ENCODE measurements at regions not wholly inside any gene's neighbourhood (a gene's known extent, or its start where the extent isn't known, plus 50 kb on each side); places are given as distances from the start of the nearest gene placed in this dataset.

DNA sequence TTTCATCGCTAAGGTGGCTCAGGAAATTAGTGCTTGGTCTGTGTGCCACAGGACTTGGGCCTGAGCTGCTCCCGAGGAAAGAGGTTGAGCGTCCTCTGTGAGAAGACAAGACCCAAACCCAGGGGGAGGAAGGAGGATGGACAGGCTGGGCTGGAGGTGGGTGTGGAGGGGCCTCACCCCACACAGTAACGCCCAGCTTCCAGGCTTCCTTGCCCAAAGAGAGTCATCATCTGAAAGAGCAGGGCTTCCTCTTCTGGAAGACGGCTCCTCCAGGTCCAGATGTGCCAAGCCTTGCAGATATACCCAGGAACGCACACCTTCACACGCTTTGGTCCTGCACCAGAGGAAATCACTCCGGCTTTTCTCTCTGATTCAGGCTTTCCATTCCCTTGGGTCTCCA, 127.8 kb upstream of the MGMT start:
- Mint-ChIP-seq H3K4me3 (no peak overlapping the region), H3K27me3 (peaks cover 15% of the 10 kb centered on the region), H3K4me1 (no peaks in the 10 kb centered on the region), H3K36me3 (no peaks in the 10 kb centered on the region), H3K9me3 (no peaks in the 10 kb centered on the region), H3K27ac (no peak overlapping the region)
- CTCF ChIA-PET: no interaction called here
- DNase-seq: no peak

DNA sequence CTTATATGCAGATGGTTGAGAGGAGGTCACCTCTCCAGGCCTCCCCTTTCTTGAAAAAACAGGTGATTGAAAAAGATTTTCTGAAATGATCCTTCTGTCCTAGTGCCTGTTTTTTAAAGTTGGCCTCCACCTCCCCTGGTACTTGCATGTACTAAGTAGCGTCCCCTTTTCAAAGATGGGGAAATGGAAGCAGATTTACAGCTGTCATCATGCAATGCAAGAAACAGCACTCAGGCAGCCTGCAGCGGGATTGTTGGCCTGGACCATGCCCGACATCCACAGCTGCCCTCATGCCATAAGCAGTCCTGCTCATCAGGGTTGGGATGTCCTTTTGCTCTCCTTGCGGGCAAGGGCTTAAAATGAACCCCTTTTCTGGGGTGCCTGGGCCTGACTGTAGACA, 127.2 kb upstream of the MGMT start:
- Mint-ChIP-seq H3K4me1 (no peaks in the 10 kb centered on the region), H3K27me3 (peaks cover 12% of the 10 kb centered on the region), H3K27ac (no peak overlapping the region), H3K4me3 (no peak overlapping the region), H3K9me3 (no peaks in the 10 kb centered on the region), H3K36me3 (no peaks in the 10 kb centered on the region)
- CTCF ChIA-PET: no interaction called here
- no peak for DNase-seq

DNA sequence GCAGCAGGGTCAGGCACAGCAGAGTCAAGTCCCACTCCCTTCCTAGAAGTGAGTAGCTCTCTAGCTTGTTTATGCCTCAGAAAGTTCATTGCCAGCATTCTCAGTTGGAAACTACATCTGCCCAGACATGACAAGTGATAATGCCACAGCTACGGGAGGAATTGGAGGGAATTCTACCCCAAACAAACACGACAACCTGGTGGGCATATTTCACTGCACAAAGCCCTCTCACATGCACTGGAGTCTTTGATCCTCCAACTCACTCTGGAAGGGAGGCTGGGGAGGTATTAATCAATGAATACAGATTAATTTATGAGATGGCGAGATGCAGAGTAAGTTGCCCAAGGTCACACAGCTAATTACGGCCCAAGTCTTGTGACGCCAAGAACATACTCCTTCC, 126.0 kb upstream of the MGMT start:
- no peaks in the 10 kb centered on the region for H3K36me3 Mint-ChIP-seq
- no peak overlapping the region for H3K27ac Mint-ChIP-seq
- H3K9me3 Mint-ChIP-seq: no peaks in the 10 kb centered on the region
- no peak overlapping the region for H3K4me3 Mint-ChIP-seq
- H3K4me1 Mint-ChIP-seq: no peaks in the 10 kb centered on the region
- no peak for DNase-seq
- CTCF ChIA-PET: no interaction called here
- peaks cover 7% of the 10 kb centered on the region for H3K27me3 Mint-ChIP-seq

DNA sequence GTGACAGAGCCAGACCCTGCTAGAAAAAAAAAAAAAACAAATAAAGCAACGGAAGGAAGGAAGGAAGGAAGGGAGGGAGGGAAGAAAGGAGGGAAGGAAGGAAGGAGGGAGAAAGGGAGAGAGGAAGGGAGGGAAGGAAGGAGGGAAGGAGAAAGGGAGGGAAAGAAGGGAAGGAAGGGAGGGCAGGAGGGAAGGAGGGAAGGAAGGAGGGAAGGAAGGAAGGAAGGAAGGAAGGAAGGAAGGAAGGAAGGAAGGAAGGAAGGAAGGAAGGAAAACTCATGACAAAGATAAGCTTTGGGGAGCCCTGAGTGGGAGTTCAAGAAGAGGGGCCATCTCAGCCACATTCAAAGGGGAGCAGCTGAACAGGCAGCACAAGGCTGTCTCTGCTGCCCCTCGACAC, 124.7 kb upstream of the MGMT start:
- Mint-ChIP-seq H3K27me3 (peaks cover 5% of the 10 kb centered on the region), H3K4me1 (no peaks in the 10 kb centered on the region), H3K4me3 (no peak overlapping the region), H3K27ac (no peak overlapping the region), H3K36me3 (no peaks in the 10 kb centered on the region), H3K9me3 (no peaks in the 10 kb centered on the region)
- CTCF ChIA-PET: no interaction called here
- DNase-seq: no peak

DNA sequence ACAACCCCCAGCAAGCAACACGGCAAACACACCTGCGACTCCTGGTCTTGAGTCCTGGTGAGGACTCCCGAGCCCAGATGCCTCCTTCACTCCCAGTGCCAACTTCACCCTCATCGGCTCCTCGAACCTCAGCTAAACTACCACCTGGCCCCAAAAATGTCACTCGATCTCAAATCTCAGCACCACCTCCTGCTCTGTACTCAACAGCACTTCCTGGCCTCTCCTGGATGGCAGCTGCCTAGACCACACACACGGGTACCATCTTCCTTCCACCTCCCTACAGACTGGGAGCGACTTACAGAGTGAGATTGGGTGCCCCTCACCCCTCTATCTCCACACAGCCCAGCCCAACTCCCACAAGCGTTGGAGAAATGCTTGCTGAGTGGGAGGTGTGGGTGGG, 123.9 kb upstream of the MGMT start:
- Mint-ChIP-seq H3K27ac (no peak overlapping the region), H3K27me3 (peaks cover 4% of the 10 kb centered on the region), H3K36me3 (no peaks in the 10 kb centered on the region), H3K9me3 (no peaks in the 10 kb centered on the region), H3K4me1 (no peaks in the 10 kb centered on the region), H3K4me3 (no peak overlapping the region)
- no peak for DNase-seq
- CTCF ChIA-PET: no interaction called here

DNA sequence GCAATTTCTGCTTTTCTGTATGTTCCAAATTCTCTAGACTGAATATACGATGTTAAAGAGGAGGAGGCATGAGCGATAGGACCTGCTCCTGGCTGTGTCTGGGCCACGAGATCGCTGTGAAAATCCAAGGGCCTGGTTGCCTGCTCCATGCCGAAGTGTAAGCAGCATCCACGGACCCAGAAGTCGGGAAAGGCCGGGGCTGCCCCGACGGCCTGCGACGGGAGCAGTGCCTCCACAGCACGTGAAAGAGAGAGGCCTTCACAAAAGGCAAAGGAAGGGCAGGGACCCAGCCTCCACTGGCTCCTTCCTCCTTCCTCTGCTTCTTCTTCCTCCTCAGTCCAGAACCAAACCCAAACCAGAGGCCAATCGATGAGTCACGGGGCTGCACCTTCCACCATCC, 122.9 kb upstream of the MGMT start:
- H3K36me3 Mint-ChIP-seq: no peaks in the 10 kb centered on the region
- H3K27me3 Mint-ChIP-seq: peaks cover 4% of the 10 kb centered on the region
- no peaks in the 10 kb centered on the region for H3K4me1 Mint-ChIP-seq
- no peaks in the 10 kb centered on the region for H3K9me3 Mint-ChIP-seq
- CTCF ChIA-PET: no interaction called here
- DNase-seq: no peak
- no peak overlapping the region for H3K4me3 Mint-ChIP-seq
- H3K27ac Mint-ChIP-seq: no peak overlapping the region

DNA sequence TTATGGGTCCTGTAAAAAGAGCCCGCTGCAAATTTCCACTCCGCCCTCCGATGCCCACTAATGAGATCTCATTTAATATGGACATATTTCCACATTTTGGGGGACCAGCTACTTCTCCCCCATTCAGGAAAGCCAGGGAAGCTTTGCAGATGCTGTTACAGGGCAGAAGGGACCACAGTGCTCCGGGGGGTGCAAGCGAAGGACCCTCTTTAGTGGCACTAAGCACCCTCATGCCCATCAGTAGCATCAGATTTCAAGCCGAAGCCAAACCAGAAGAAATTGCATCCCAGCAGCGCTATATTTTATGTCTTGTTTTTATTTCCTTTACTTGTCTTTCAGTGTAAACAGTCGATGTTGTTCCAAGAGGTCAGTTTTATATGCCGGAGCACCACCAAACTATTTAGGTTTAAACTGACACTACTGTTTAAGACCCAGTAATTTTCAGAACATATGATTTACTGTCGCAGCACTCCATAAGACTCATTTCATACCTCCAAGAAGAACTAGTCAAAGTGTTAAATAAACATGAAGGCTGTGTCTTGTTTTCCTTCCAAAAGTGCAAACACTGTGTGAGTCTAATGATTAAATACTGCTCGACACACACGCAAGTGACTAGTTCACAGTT, 122.2 kb upstream of the MGMT start:
- no peak for DNase-seq
- CTCF ChIA-PET: no interaction called here
- H3K4me3 Mint-ChIP-seq: no peak overlapping the region
- peaks cover 4% of the 10 kb centered on the region for H3K27me3 Mint-ChIP-seq
- no peaks in the 10 kb centered on the region for H3K36me3 Mint-ChIP-seq
- H3K4me1 Mint-ChIP-seq: no peaks in the 10 kb centered on the region
- no peaks in the 10 kb centered on the region for H3K9me3 Mint-ChIP-seq
- no peak overlapping the region for H3K27ac Mint-ChIP-seq

DNA sequence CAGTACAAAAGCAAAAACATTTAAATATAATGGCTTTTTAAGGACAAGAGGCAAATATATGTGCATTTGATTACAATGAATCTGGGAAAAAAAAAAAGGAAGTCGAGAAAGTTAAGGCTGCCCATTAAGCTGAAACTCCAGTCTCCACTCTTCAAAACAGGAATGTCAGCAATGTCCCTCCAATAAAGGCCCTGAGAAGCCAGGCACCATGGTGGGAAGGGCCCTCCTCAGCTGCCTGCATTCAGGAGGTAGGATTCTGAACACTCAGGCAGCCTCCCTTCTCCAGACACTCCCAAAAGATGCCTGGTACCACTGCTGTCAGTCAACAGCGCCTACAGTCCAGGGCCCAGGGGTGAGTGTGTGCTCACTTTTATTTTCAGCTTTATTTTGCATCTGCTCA, 121.3 kb upstream of the MGMT start:
- H3K4me1 Mint-ChIP-seq: no peaks in the 10 kb centered on the region
- CTCF ChIA-PET: no interaction called here
- no peaks in the 10 kb centered on the region for H3K9me3 Mint-ChIP-seq
- DNase-seq: no peak
- H3K27me3 Mint-ChIP-seq: peaks cover 4% of the 10 kb centered on the region
- H3K36me3 Mint-ChIP-seq: no peaks in the 10 kb centered on the region
- H3K4me3 Mint-ChIP-seq: no peak overlapping the region
- no peak overlapping the region for H3K27ac Mint-ChIP-seq

DNA sequence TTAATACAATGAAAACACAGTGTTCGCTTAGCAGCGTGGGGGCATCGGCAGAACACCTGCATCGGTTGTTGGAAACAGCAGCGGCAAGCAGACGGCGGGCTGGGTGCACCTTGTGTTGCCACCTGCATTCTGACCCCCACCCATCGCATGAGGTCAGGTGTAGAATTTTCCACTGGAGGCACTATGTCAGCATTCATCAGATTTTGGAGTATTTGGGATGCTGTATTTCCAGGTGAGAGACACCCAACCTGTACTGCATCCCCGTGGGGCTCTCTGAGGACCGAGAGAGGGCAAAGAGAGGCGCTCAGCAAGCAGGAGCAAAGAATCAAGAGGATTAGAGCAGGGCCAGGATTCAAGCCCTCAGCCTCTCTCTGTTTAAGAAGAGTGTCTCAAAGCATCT, 116.4 kb upstream of the MGMT start:
- no peaks in the 10 kb centered on the region for H3K9me3 Mint-ChIP-seq
- H3K4me1 Mint-ChIP-seq: no peaks in the 10 kb centered on the region
- H3K36me3 Mint-ChIP-seq: no peaks in the 10 kb centered on the region
- peaks cover 4% of the 10 kb centered on the region for H3K27me3 Mint-ChIP-seq
- DNase-seq: no peak
- H3K4me3 Mint-ChIP-seq: no peak overlapping the region
- CTCF ChIA-PET: no interaction called here
- no peak overlapping the region for H3K27ac Mint-ChIP-seq

DNA sequence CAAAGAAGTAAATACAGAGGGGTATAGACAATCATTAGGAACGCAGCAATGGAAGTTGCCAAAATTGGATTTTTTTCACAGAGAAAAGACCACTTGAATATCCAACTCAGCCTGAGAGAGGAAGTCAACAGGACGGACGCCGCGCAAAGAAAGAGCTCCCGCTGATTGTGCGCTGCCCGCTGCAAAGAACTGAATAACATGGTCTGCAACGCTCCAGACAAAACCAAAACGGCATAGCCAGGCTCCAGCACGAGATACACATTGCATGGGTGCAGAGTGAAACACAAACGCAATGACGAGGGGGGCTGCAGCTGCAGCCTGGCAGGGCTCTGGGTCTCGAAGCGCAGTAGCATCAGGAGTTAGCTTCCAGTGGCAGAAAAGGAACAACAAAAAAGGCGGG, 113.9 kb upstream of the MGMT start:
- H3K27ac Mint-ChIP-seq: no peak overlapping the region
- H3K4me3 Mint-ChIP-seq: no peak overlapping the region
- CTCF ChIA-PET: no interaction called here
- H3K36me3 Mint-ChIP-seq: no peaks in the 10 kb centered on the region
- peaks cover 8% of the 10 kb centered on the region for H3K27me3 Mint-ChIP-seq
- no peak for DNase-seq
- H3K4me1 Mint-ChIP-seq: no peaks in the 10 kb centered on the region
- H3K9me3 Mint-ChIP-seq: no peaks in the 10 kb centered on the region

DNA sequence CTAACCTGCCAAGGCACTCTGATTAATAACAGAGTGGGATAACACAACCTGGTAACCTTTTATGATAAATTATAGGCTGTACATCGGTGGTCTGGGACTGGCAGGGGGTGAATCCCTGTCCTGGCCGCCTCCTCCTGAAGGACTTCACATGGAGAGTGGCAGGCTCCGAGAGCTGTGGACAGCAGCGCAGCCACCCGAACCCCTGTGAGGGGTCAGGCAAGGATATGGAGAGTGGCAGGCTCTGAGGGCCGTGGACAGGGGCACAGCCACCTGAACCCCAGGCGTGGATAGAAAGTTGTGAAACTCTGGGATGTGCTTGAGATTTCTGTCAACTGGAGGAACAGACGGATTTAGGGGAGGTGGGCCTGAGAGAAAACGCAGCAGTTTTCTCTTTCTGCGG, 107.0 kb upstream of the MGMT start:
- Mint-ChIP-seq H3K4me1 (no peaks in the 10 kb centered on the region), H3K4me3 (no peak overlapping the region), H3K36me3 (no peaks in the 10 kb centered on the region), H3K27me3 (peaks cover 8% of the 10 kb centered on the region), H3K27ac (no peak overlapping the region), H3K9me3 (no peaks in the 10 kb centered on the region)
- DNase-seq: no peak
- CTCF ChIA-PET: no interaction called here

DNA sequence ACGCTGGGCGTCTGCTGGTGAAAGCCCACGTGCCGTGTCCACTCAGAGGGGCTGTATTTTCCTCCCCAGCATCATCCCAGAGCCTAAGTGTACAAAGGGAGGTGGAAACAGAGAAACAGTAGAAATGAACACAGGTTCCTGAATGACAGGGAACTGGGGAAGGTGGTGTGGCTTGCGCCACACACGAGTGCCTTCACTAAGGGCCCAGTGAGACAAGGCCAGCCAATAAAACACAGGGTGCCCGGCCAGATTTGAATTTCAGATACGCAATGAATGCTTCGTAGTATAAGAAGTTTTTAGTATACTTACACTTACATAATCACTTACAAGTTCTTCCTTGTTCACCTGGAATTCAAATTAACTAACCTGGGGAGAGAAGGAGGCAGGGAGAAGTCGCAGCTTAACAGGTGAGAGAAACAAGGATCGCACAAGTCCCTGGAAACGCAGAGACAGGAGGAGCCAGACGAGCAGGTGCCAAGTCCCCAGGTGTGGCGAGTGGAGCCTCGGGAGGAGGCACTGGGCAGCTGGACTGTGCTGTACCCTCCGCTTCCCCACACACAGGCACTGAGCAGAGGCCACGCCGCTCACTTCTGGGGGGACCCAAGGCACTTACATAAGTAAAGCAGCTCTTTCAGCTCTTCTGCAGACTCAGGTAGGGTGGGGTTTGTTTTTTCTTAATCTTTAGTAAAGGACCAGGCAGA, 105.2 kb upstream of the MGMT start:
- H3K4me1 Mint-ChIP-seq: no peaks in the 10 kb centered on the region
- H3K27ac Mint-ChIP-seq: no peak overlapping the region
- no peaks in the 10 kb centered on the region for H3K36me3 Mint-ChIP-seq
- CTCF ChIA-PET: no interaction called here
- no peaks in the 10 kb centered on the region for H3K9me3 Mint-ChIP-seq
- H3K27me3 Mint-ChIP-seq: peaks cover 6% of the 10 kb centered on the region
- no peak overlapping the region for H3K4me3 Mint-ChIP-seq
- no peak for DNase-seq

DNA sequence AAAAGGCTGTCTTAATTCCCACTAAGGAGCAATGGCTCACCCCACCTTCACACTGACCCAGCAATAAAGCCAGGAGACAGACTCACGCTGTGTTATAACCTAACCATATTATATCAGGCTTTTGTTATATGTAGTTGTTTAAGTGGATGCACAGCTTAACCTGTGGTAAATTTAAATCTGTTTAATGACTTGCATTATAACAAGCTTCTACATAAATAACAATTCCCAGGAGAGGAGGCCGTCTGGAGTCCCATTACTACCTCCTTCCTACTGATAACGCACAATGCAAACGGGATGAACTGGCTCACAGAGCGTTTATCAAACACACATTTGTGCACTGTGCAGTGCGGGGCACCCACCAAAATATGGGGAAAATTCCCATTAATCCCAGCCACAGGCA, 102.1 kb upstream of the MGMT start:
- no peaks in the 10 kb centered on the region for H3K9me3 Mint-ChIP-seq
- no peak overlapping the region for H3K27ac Mint-ChIP-seq
- peaks cover 4% of the 10 kb centered on the region for H3K27me3 Mint-ChIP-seq
- DNase-seq: no peak
- no peak overlapping the region for H3K4me3 Mint-ChIP-seq
- H3K4me1 Mint-ChIP-seq: no peaks in the 10 kb centered on the region
- no peaks in the 10 kb centered on the region for H3K36me3 Mint-ChIP-seq
- CTCF ChIA-PET: no interaction called here

DNA sequence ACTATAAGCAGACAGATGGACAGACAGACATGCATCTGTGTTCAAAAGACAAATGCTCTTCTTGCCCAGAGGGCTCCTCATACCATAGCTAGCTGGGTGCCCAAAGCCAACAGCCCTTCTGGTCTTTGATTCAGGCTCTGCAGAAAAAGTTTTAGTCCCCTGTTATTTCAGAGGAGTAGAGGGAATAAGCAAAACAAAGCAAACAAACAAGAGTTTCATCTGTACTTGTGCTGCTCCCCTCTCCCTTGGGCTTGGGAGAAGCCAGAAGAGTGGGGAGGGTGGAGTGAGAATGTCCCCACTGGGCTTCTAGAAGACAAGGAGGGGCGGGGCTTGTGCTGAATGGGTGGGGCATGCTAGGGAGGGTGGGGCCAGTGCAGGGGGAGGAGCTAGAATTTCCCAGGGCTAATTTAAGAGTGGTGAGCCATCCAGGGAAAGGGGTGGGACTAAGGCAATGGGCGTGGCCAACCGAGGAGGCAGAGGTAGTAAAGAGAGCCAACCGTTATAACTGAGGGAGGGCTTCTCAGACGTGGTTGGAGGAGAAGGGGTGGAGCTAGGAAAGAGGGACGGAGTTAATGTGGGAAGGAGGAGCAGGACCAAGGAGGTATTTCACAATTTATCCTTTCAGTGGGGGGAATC, 101.2 kb upstream of the MGMT start:
- H3K36me3 Mint-ChIP-seq: no peaks in the 10 kb centered on the region
- no peaks in the 10 kb centered on the region for H3K9me3 Mint-ChIP-seq
- CTCF ChIA-PET: no interaction called here
- H3K27ac Mint-ChIP-seq: no peak overlapping the region
- H3K27me3 Mint-ChIP-seq: no peaks in the 10 kb centered on the region
- no peak overlapping the region for H3K4me3 Mint-ChIP-seq
- DNase-seq: no peak
- no peaks in the 10 kb centered on the region for H3K4me1 Mint-ChIP-seq

DNA sequence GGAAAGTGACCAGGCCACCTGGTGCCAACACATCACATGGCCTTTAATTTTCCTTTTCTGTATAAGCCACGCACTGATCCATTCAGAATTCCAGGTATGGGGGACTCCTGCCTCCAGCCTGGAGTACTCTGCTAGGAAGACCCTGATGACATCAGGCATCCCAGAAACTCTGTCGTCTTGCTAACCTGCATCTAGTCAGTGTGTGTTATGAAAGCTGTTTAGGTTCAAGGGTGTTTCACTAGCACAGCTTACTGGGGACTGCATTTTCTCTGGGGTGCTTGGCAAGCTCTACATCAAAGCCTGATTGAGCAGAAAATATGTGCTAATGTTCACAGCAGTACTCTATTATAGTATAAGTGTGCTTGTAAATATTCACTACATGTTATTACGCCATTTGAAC, 100.6 kb upstream of the MGMT start:
- H3K9me3 Mint-ChIP-seq: no peaks in the 10 kb centered on the region
- DNase-seq: no peak
- no peak overlapping the region for H3K4me3 Mint-ChIP-seq
- no peak overlapping the region for H3K27ac Mint-ChIP-seq
- CTCF ChIA-PET: no interaction called here
- H3K4me1 Mint-ChIP-seq: no peaks in the 10 kb centered on the region
- peaks cover 4% of the 10 kb centered on the region for H3K27me3 Mint-ChIP-seq
- no peaks in the 10 kb centered on the region for H3K36me3 Mint-ChIP-seq

Measured in activated naive CD4-positive, alpha-beta T cell treated with anti-CD3 and anti-CD28 coated beads, Interleukin-2, amount 10 ng/mL, durations not matched to agents 7 days and 5 days (primary cell).